Adrenal gland (tissue), 9 donors: ENCODE measurements at regions not wholly inside any gene's neighbourhood (a gene's known extent, or its start where the extent isn't known, plus 50 kb on each side); places are given as distances from the start of the nearest gene placed in this dataset.

Experiments used
- DNase-seq, 7 donors: peaks; one replicate each; pipeline ENCODE4 v3.0.0-alpha.2; 2019 to 2020
- H3K27ac ChIP-seq, 5 donors: fragments of 200-600 bp; sonication (generic) in 4 of 5; 1 replicate in 3 of 5; 2 replicates in 2 of 5; pipeline versions ENCODE4 v1.5.1 to v1.8.0; 2016 to 2020; ENCODE audit warnings: mild to moderate bottlenecking in 1 of 5
- H3K27me3 ChIP-seq: fragments of 200-600 bp; 2 replicates; pipeline ENCODE4 v1.8.0; 2021
- H3K36me3 ChIP-seq, 2 donors: fragments of 200-600 bp; replicated peaks in 1 of 2; 1 replicate in 1 of 2; 2 replicates in 1 of 2; pipeline versions ENCODE4 v1.5.1 to v1.8.0; 2018 to 2022
- H3K4me1 ChIP-seq, 2 donors: fragments of 200-600 bp; replicated peaks in 1 of 2; 1 replicate in 1 of 2; 2 replicates in 1 of 2; pipeline versions ENCODE4 v1.5.1 to v1.8.0; 2018 to 2021
- H3K4me3 ChIP-seq, 4 donors: fragments of 200-600 bp; sonication (generic) in 3 of 4; one replicate each; pipeline ENCODE4 v1.5.1; 2016 to 2018
- H3K9me3 ChIP-seq, 3 donors: fragments of 200-600 bp; sonication (generic) in 1 of 3; replicated peaks in 1 of 3; 1 replicate in 2 of 3; 2 replicates in 1 of 3; pipeline versions ENCODE4 v1.5.1 to v1.8.0; 2016 to 2021
- POLR2A ChIP-seq, 2 donors: fragments of 450-650 bp; IDR thresholded peaks; one replicate each; pipeline ENCODE4 v1.6.1; 2017; ENCODE audit warnings: antibody characterized with exemption in 2 of 2, mild to moderate bottlenecking in 2 of 2, moderate library complexity in 1 of 2
- WGBS, 4 donors: extraction: QIAGEN DNeasy Blood & Tissue Kit in 2 of 4; methylation state at CpG; one replicate each; pipeline versions ENCODE4 v1.1.5 to v1.1.7; 2013 to 2017; 5-methylcytosine and 5-hydroxymethylcytosine counted together
- intact Hi-C, 2 donors: fragments of 100-400 bp; cut with DNase I; formaldehyde crosslinking; loops; one replicate each; pipeline versions ENCODE4 v1.14.1 to v1.15.0; 2022 to 2023
- TF ChIP-seq, protein P1 (sequence below), 6 experiments: fragments of 450-650 bp in 4 of 6; fragments of 200-600 bp in 2 of 6; sonication (generic) in 1 of 6; IDR thresholded peaks; 1 replicate in 5 of 6; 2 replicates in 1 of 6; pipeline versions ENCODE4 v1.5.1 to v1.8.0; 2016 to 2021; ENCODE audit warnings: antibody characterized with exemption in 6 of 6, mild to moderate bottlenecking in 2 of 6, moderate library complexity in 1 of 6
- donor health status: healthy with polysubstance abuse.
- donor health status: Bipolar disorder and iron deficiency.
- donor health status: DM: yes; HTN: yes; CAD: no.
- donor health status: DM: no; HTN: no; CAD: no.
- donor health status: DM: no; HTN: no; CAD: no.

DNA sequence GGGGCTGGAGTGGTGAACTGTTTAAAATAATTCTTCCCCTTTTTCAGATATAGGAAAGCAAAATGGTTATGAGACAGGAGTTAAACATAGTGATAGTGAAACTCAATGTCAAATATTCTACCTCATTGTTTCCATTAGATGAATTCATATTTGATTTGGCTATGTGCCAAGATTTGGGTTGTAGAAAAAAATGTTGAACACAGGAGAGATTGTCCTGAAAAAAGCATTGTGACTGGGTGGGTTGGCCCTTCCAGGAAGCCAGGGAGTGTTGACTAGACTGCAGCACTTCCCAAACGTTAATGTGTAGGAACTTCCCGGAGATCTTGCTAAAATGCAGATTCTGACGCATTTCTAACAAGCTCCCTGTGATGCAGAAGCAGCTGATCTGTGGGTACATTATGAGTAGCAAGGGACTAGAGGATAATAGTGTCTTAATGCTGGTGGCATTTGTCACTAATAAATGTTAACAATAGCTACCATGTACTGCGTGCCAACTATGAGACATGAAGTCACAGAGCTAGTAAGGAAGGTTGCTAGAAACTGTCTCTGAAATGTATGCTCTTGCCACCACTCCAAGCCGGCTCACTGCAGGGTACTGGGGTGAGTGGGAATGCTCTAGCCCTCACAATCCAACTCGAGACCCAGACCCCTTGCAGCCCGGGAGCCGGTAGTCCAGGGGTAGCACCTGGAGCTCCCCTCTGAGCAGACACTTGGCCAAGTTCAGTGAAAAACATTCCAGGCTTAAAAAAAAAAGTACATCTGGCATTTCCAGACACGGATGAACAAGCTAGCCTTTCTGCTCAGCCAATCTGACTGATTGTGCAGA is 120.6 kb downstream of the CD47 start:
- no peak overlapping the region for H3K27ac ChIP-seq
- no peak overlapping the region for H3K4me3 ChIP-seq
- H3K4me1 ChIP-seq = no peaks in the 10 kb centered on the region
- no peaks in the 10 kb centered on the region for H3K36me3 ChIP-seq
- H3K9me3 ChIP-seq = no peaks in the 10 kb centered on the region
- intact Hi-C loops = loop anchor here in 1 of 2 donors (10.0 kb wide), 1 partner anchor 115 kb away; no protein-coding TSS in a partner anchor
- TF ChIP-seq, protein P1, sequence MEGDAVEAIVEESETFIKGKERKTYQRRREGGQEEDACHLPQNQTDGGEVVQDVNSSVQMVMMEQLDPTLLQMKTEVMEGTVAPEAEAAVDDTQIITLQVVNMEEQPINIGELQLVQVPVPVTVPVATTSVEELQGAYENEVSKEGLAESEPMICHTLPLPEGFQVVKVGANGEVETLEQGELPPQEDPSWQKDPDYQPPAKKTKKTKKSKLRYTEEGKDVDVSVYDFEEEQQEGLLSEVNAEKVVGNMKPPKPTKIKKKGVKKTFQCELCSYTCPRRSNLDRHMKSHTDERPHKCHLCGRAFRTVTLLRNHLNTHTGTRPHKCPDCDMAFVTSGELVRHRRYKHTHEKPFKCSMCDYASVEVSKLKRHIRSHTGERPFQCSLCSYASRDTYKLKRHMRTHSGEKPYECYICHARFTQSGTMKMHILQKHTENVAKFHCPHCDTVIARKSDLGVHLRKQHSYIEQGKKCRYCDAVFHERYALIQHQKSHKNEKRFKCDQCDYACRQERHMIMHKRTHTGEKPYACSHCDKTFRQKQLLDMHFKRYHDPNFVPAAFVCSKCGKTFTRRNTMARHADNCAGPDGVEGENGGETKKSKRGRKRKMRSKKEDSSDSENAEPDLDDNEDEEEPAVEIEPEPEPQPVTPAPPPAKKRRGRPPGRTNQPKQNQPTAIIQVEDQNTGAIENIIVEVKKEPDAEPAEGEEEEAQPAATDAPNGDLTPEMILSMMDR (IDR thresholded peaks at IDR 0.05) = no peak
- no peak for TF ChIP-seq POLR2A (IDR thresholded peaks at IDR 0.05)
- WGBS, 4 donors = 59 to 74% (median 69%) methylated on average over 9 of the region's 9 CpGs
- peak in 2 of 7 donors; percentile 8 to 15 for DNase-seq
- H3K27me3 ChIP-seq = no peaks in the 10 kb centered on the region

- no peak for DNase-seq
- H3K27ac ChIP-seq = no peak overlapping the region
- no peak overlapping the region for H3K4me3 ChIP-seq
- H3K36me3 ChIP-seq = no peaks in the 10 kb centered on the region
- H3K9me3 ChIP-seq = no peaks in the 10 kb centered on the region
- H3K4me1 ChIP-seq = no peaks in the 10 kb centered on the region
- no peak for TF ChIP-seq POLR2A (IDR thresholded peaks at IDR 0.05)
- TF ChIP-seq, protein P1 (IDR thresholded peaks at IDR 0.05) = no peak
- 85 to 100% (median 98%) methylated on average over 4 of the region's 4 CpGs for WGBS, 4 donors
- H3K27me3 ChIP-seq = no peaks in the 10 kb centered on the region
- intact Hi-C loops = loop anchor here in 1 of 2 donors (10.0 kb wide), 1 partner anchor 115 kb away; no protein-coding TSS in a partner anchor
These were observed 121.3 kb downstream of the CD47 start for GRCh38 chr3:107969525-107969924.

- 73 to 89% (median 79%) methylated on average over 5 of the region's 5 CpGs for WGBS, 4 donors
- no peaks in the 10 kb centered on the region for H3K4me1 ChIP-seq
- no peaks in the 10 kb centered on the region for H3K36me3 ChIP-seq
- no peak for DNase-seq
- TF ChIP-seq, protein P1 (IDR thresholded peaks at IDR 0.05) = no peak
- TF ChIP-seq POLR2A (IDR thresholded peaks at IDR 0.05) = no peak
- intact Hi-C loops = loop anchor here in 1 of 2 donors (10.0 kb wide), 1 partner anchor 119 kb away; no protein-coding TSS in a partner anchor
- H3K4me3 ChIP-seq = no peak overlapping the region
- H3K27me3 ChIP-seq = no peaks in the 10 kb centered on the region
- no peak overlapping the region for H3K27ac ChIP-seq
- no peaks in the 10 kb centered on the region for H3K9me3 ChIP-seq
These were observed 124.6 kb downstream of the CD47 start for GRCh38 chr3:107966276-107966675.

GRCh38 chr3:107965136-107965655 is 125.6 kb downstream of the CD47 start:
- Histone ChIP-seq H3K27ac (no peak overlapping the region), H3K27me3 (no peaks in the 10 kb centered on the region), H3K4me3 (no peak overlapping the region), H3K9me3 (no peaks in the 10 kb centered on the region), H3K36me3 (no peaks in the 10 kb centered on the region), H3K4me1 (no peaks in the 10 kb centered on the region)
- WGBS, 4 donors = 49 to 75% (median 74%) methylated on average over 5 of the region's 5 CpGs
- no peak for DNase-seq
- no peak for TF ChIP-seq POLR2A (IDR thresholded peaks at IDR 0.05)
- TF ChIP-seq, protein P1 (IDR thresholded peaks at IDR 0.05) = no peak
- intact Hi-C loops = loop anchor here in 1 of 2 donors (10.0 kb wide), 1 partner anchor 120 kb away; no protein-coding TSS in a partner anchor
